ENCODE measurements at regions not wholly inside any gene's neighbourhood (a gene's known extent, or its start where the extent isn't known, plus 50 kb on each side); places are given as distances from the start of the nearest gene placed in this dataset.

DNA sequence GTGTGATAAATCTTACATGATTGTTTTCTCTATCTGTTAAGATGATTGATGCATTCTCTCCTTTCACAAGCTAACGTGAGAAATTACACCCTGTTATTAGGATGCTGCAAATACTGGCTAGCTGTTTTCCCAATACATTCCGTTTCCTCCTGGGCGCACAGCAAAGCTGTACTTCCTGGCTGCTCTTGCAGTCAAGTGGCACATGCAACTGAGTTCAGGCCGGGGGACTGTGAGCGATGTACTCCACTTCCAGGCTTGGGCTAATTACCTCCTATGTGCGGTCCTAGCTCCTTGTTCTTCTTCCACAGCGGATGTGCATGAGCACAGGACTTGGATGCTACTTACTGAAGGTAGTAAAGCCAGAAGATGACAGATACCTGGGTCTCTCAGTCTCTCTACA lies 234.9 kb upstream of the SESN3 start:
- Histone ChIP-seq H3K27ac (no peak overlapping the region), H3K27me3 (replicated peaks in 1 of 7) (no peaks in the 10 kb centered on the region), H3K36me3 (no peaks in the 10 kb centered on the region), H3K4me1 (peaks cover 0 to 22% (median 0%) of the 10 kb centered on the region in 6 donors), H3K4me3 (no peak overlapping the region), H3K9me3 (no peaks in the 10 kb centered on the region)
- 46 to 75% (median 65%) methylated on average over 7 of the region's 7 CpGs for WGBS, 5 donors
- TF ChIP-seq POLR2A (IDR thresholded peaks at IDR 0.05) (no peak), POLR2AphosphoS5 (IDR thresholded peaks at IDR 0.05) (no peak)
- TF ChIP-seq, protein P1, sequence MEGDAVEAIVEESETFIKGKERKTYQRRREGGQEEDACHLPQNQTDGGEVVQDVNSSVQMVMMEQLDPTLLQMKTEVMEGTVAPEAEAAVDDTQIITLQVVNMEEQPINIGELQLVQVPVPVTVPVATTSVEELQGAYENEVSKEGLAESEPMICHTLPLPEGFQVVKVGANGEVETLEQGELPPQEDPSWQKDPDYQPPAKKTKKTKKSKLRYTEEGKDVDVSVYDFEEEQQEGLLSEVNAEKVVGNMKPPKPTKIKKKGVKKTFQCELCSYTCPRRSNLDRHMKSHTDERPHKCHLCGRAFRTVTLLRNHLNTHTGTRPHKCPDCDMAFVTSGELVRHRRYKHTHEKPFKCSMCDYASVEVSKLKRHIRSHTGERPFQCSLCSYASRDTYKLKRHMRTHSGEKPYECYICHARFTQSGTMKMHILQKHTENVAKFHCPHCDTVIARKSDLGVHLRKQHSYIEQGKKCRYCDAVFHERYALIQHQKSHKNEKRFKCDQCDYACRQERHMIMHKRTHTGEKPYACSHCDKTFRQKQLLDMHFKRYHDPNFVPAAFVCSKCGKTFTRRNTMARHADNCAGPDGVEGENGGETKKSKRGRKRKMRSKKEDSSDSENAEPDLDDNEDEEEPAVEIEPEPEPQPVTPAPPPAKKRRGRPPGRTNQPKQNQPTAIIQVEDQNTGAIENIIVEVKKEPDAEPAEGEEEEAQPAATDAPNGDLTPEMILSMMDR (IDR thresholded peaks at IDR 0.05 in 8 of 11, conservative IDR thresholded peaks at IDR 0.05 in 3 of 11), result no peak
- DNase-seq, result no peak
- intact Hi-C loops (cut with DNase I; ENCODE audit: low total_unique reads), result no loop called here

DNA sequence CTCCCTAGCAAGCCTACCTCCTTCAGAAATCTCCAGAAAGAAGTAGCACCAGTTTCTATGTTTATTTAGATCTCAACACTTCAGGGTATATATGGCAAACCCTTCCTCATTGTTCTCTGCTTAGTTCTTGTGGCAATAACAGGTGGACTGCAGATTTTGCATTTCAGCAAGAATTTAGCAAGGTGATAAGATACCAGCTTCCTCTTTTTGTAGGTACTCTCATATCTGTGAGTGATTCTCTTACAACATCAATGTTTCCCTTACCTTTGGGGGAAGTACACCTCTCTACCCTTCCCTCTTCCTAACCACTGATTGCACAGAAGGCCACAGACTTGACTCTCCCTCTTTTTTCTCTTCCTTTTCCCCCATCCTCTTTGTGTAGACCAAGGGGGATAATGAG lies 230.9 kb upstream of the SESN3 start:
- intact Hi-C loops (cut with DNase I; ENCODE audit: low total_unique reads), result no loop called here
- Histone ChIP-seq H3K36me3 (no peaks in the 10 kb centered on the region), H3K9me3 (no peaks in the 10 kb centered on the region), H3K4me3 (no peak overlapping the region), H3K27ac (peak overlapping the region in 3 of 8 donors; percentile 13 to 38 (median 24)), H3K4me1 (peaks cover 0 to 22% (median 0%) of the 10 kb centered on the region in 6 donors), H3K27me3 (replicated peaks in 1 of 7) (no peaks in the 10 kb centered on the region)
- no peak for TF ChIP-seq POLR2AphosphoS5 (IDR thresholded peaks at IDR 0.05)
- TF ChIP-seq POLR2A (IDR thresholded peaks at IDR 0.05), result no peak
- TF ChIP-seq, protein P1 (IDR thresholded peaks at IDR 0.05 in 8 of 11, conservative IDR thresholded peaks at IDR 0.05 in 3 of 11), result no peak
- DNase-seq, result no peak

DNA sequence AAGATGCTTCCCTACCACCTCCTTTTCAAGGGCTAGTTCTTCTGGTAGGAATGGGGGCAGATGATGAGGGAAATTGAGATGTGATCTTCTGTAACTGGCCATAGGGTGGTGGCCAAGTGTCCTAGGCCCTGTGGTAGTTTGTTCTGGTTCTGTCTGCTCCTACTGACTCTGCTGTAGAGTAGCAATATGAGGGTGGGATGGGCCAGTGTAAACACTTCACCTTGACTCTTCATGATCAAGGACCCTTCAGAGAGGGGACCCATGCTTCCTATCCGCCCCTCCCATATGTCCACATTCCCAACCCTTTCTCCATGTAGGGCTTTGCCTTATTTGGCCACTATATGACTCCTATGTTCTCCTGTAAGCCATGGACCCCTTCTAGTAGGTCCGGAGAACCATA lies 230.3 kb upstream of the SESN3 start:
- TF ChIP-seq POLR2A (IDR thresholded peaks at IDR 0.05), result no peak
- no peak for TF ChIP-seq POLR2AphosphoS5 (IDR thresholded peaks at IDR 0.05)
- TF ChIP-seq, protein P1 (IDR thresholded peaks at IDR 0.05 in 8 of 11, conservative IDR thresholded peaks at IDR 0.05 in 3 of 11), result no peak
- H3K4me3 ChIP-seq, result no peak overlapping the region
- peak overlapping the region in 3 of 8 donors; percentile 13 to 38 (median 24) for H3K27ac ChIP-seq
- H3K4me1 ChIP-seq, result peaks cover 0 to 19% (median 0%) of the 10 kb centered on the region in 6 donors
- WGBS, 5 donors, result 64 to 97% (median 91%) methylated on average over 2 of the region's 2 CpGs
- DNase-seq, result no peak
- H3K9me3 ChIP-seq, result no peaks in the 10 kb centered on the region
- no peaks in the 10 kb centered on the region for H3K27me3 ChIP-seq (replicated peaks in 1 of 7)
- intact Hi-C loops (cut with DNase I; ENCODE audit: low total_unique reads), result no loop called here
- H3K36me3 ChIP-seq, result no peaks in the 10 kb centered on the region

DNA sequence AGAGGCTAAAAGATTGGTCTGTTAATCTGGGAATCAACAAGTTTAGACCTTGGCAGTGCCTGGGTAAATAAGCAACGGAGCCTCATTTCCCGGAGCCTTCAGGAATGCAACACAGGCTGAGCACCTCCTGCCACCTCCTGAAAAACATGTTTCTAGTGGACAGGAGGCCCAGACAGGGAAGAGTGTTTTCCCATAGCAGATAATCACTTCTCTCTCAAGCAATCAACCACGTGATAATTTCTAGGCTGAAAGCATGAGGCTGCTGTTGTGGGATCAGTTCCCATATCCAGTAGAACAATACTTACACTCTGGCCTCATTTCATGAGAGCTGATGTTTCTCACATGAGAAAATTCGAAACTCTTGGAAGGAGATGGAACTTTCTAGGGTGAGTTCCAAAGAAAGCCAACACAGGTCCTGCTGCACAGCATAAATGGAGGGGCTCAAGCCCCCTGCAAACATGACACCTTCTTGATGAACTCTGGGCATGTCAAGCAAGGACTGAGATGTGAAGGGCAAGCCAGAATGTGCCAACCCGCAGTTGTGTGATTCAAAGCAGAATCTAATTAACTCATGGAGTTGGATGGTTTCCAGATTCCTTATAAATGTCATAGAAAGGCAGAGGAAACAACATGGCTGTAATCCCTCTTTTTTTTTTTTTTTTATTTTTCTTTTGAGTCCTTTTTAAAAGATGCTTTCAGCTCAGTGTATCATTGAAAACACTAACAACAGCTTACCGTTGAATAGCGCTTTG lies 228.5 kb upstream of the SESN3 start:
- DNase-seq, result no peak
- Histone ChIP-seq H3K27me3 (replicated peaks in 1 of 7) (no peaks in the 10 kb centered on the region), H3K4me3 (no peak overlapping the region), H3K4me1 (peaks cover 0 to 16% (median 0%) of the 10 kb centered on the region in 6 donors), H3K9me3 (no peaks in the 10 kb centered on the region), H3K27ac (no peak overlapping the region), H3K36me3 (no peaks in the 10 kb centered on the region)
- TF ChIP-seq, protein P1 (IDR thresholded peaks at IDR 0.05 in 8 of 11, conservative IDR thresholded peaks at IDR 0.05 in 3 of 11), result no peak
- TF ChIP-seq POLR2A (IDR thresholded peaks at IDR 0.05) (no peak), POLR2AphosphoS5 (IDR thresholded peaks at IDR 0.05) (no peak)
- intact Hi-C loops (cut with DNase I; ENCODE audit: low total_unique reads), result no loop called here
- 62 to 85% (median 79%) methylated on average over 7 of the region's 7 CpGs for WGBS, 5 donors

All from spleen (tissue), 11 donors.